GM10248 (cell line): ENCODE measurements at regions not wholly inside any gene's neighbourhood (a gene's known extent, or its start where the extent isn't known, plus 50 kb on each side); places are given as distances from the start of the nearest gene placed in this dataset.

ENCODE experiments used
- CTCF ChIA-PET: fragments of 300-600 bp; sonication (Branson Sonifier 250); formaldehyde crosslinking; extraction: SDS; loops from one replicate; lab custom pipeline; 2021; ENCODE audit warnings: antibody characterized with exemption; lab: Yijun Ruan, JAX
- POLR2A ChIA-PET: fragments of 350-650 bp; sonication (Branson Sonifier 250); formaldehyde crosslinking; extraction: SDS; loops from one replicate; lab custom pipeline; 2020; ENCODE audit warnings: antibody characterized with exemption; lab: Yijun Ruan, JAX
- DNase-seq: peaks from one replicate; pipeline ENCODE4 v3.0.0; 2012; ENCODE audit errors: extremely low spot score
- TF ChIP-seq, protein P1 (sequence below): IDR thresholded peaks from 2 replicates; pipeline ENCODE4 v1.5.1; 2012; ENCODE audit warnings: mild to moderate bottlenecking, low read depth; ENCODE audit errors: extremely low read depth, missing control alignments, control extremely low read depth

DNA sequence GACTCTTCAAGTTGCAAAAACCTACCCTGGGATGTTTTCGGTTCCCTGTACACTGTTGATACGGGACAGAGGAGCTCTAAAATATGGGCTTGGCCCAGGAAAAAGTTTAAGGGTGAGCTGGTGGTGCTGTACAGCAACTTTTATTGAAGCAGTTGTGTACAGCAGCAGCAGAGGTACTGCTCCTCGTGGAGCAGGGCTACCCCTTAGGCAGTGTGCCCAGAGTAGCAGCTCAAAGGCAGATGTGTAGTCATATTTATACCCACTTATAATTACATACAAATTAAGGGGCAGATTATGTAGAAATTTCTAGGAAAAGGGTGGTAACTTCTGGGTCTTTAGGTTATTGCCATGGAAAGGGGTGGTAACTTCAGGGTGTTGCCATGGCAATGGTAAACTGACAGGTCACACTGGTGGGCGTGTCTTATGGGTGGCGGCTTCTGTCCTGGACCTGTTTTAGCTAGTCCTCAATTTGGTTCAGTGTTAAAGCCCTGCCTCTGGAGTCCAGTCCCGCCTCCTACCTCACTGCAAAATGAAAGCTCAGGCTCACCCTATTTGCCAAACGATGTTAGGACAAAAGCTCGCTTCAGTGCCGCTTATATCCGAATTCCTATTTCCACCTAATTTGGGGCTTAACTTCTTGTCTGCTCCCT, 203.2 kb downstream of the ETAA1 start:
- TF ChIP-seq, protein P1, sequence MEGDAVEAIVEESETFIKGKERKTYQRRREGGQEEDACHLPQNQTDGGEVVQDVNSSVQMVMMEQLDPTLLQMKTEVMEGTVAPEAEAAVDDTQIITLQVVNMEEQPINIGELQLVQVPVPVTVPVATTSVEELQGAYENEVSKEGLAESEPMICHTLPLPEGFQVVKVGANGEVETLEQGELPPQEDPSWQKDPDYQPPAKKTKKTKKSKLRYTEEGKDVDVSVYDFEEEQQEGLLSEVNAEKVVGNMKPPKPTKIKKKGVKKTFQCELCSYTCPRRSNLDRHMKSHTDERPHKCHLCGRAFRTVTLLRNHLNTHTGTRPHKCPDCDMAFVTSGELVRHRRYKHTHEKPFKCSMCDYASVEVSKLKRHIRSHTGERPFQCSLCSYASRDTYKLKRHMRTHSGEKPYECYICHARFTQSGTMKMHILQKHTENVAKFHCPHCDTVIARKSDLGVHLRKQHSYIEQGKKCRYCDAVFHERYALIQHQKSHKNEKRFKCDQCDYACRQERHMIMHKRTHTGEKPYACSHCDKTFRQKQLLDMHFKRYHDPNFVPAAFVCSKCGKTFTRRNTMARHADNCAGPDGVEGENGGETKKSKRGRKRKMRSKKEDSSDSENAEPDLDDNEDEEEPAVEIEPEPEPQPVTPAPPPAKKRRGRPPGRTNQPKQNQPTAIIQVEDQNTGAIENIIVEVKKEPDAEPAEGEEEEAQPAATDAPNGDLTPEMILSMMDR: no peak
- POLR2A ChIA-PET: no interaction called here
- CTCF ChIA-PET: interaction anchor here (1.5 kb wide), 1 partner anchor 14 kb away, joined by 4 read pairs; no protein-coding TSS in a partner anchor
- no peak for DNase-seq

DNA sequence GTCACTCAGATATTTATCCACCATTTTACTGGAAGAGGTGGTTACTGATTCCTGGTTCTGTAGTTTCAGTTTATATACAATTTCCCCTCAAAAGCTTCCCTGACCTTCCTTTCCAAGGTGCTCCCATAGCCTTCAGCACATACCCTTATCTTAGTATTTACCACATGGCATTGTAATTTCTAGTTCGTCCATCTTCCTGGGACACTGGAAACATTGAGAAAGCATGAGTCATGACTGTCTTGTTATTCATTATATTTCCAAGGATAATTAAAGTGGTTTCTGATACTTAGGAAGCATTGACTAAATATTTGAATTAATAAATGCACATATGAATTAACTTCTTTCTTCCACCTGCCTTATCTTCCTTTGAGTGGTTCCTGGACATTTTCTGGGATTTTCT, 203.8 kb downstream of the ETAA1 start:
- CTCF ChIA-PET: no interaction called here
- no peak for DNase-seq
- POLR2A ChIA-PET: no interaction called here
- TF ChIP-seq, protein P1: no peak

DNA sequence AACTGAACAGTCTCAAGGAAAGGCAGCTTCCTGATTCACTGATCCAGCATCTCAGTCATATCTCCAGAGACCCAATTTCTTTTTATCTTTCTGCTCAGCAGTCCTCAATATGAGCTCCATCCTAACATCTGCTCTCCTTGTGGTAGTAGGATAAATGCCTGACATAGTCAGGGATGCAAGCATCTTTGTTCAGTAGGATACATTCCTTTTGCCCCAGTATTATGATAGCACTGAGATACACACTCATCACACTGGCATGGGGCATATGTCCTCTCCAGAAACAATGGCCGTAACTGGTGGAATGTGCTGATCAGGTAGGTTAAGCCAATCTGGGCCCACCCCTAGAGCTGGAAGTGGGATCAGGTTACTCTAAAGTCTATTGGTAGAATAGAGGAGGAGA, 207.2 kb downstream of the ETAA1 start:
- DNase-seq: no peak
- POLR2A ChIA-PET: no interaction called here
- TF ChIP-seq, protein P1: no peak
- CTCF ChIA-PET: no interaction called here

DNA sequence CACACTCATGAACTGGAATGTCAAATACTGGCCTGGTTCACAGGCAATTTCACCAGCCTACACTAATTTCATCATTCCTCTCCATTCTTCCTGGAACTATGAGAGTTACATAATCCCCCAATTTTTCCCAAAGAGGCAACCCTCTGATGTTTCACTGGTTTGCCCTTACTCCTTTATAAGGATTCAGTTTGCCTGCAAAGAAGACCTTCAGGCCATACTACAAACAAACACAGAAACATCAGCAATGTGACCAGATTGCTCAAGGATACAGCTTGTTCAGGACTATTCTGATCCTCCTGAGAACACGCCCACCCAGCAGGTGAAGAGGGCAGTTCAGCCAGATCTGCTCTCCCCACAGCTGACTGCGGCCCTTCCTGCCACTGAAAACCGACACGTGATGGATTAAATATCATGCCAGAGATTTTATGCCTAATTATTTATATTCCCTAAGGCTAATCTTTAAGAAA, 215.5 kb downstream of the ETAA1 start:
- TF ChIP-seq, protein P1: no peak
- no peak for DNase-seq
- POLR2A ChIA-PET: no interaction called here
- CTCF ChIA-PET: no interaction called here

DNA sequence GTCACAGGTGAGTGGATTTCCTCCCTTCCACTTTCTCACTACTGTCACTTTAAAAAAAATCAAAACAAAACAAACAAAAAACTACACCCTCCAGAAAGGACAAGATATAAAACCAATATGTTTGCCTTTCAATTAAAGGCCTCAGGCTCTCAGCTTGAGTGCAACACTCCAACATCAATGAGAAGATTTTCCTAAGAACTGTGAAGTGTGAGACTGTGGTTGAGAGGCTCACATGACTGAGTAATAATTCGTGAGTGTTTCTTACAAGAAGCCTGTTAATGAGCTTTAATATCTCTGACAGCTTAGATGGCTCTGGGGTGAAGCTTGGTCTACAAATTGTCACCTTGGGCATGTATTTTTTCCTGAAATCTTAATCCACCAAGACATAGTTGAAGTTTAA, 216.1 kb downstream of the ETAA1 start:
- DNase-seq: no peak
- TF ChIP-seq, protein P1: no peak
- POLR2A ChIA-PET: no interaction called here
- CTCF ChIA-PET: no interaction called here

DNA sequence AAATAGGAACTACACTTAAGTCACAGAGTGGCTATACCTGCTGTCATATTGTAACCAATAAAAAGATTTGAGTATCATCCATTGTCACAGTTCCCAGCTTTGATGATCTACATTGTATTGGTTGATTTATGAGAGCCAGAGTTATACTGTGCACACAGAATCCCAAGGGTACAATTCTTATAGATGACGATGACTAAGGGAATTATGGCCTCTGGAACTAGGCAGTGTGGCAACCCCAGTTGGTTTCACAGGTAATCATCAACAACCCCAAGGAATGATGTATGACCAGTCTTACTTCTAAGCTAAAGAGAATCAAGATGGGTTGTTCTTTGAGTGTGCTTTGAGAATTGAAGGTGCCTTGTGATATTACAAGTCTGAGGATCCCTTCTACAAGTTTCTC, 217.3 kb downstream of the ETAA1 start:
- no peak for DNase-seq
- TF ChIP-seq, protein P1: no peak
- ChIA-PET CTCF (interaction anchor here (1.0 kb wide), 1 partner anchor 15 kb away, joined by 4 read pairs; no protein-coding TSS in a partner anchor), POLR2A (no interaction called here)
